K562 (cell line): ENCODE measurements at regions not wholly inside any gene's neighbourhood (a gene's known extent, or its start where the extent isn't known, plus 50 kb on each side); places are given as distances from the start of the nearest gene placed in this dataset.

Source experiments
- CHD2 ChIP-seq: IDR thresholded peaks from 2 replicates; pipeline ENCODE4 v1.6.1; 2011; ENCODE audit warnings: low read depth, low read length
- EP300 ChIP-seq: IDR thresholded peaks from 2 replicates; pipeline ENCODE4 v1.6.1; 2012; ENCODE audit warnings: low read length, improper control_type of control experiment
- ESRRA ChIP-seq: fragments of 450-650 bp; IDR thresholded peaks from 2 replicates; pipeline ENCODE4 v1.6.1; 2014; ENCODE audit warnings: low read depth, mild to moderate bottlenecking, moderate library complexity, borderline replicate concordance
- PHB2 ChIP-seq: fragments of 450-650 bp; IDR thresholded peaks from 2 replicates; pipeline ENCODE4 v1.6.1; 2017; ENCODE audit warnings: low read depth
- POLR2AphosphoS5 ChIP-seq: IDR thresholded peaks from 2 replicates; pipeline ENCODE4 v1.6.1; 2011; ENCODE audit warnings: mild to moderate bottlenecking, low read depth, low read length, moderate library complexity; ENCODE audit not compliant: control insufficient read depth, insufficient read depth
- RBM25 ChIP-seq: fragments of 200-400 bp; formaldehyde crosslinking; IDR thresholded peaks from 2 replicates; pipeline ENCODE4 v1.6.1; 2018; ENCODE audit warnings: low read length, low read depth, moderate library complexity; ENCODE audit not compliant: severe bottlenecking
- SRF ChIP-seq, 2 experiments: fragments of 250-450, 450-650 bp in 1 of 2; sonication (Bioruptor Pico) in 1 of 2; sonication (generic) in 1 of 2; formaldehyde crosslinking; IDR thresholded peaks; 2 replicates each; pipeline versions ENCODE4 v1.5.0 to v1.5.1; 2020 to 2022; ENCODE audit warnings: mild to moderate bottlenecking in 1 of 2, missing genetic modification reagents in 1 of 2
- ZNF23 ChIP-seq: fragments of 250-450 bp; sonication (Bioruptor Pico); IDR thresholded peaks from 2 replicates; pipeline ENCODE4 v1.4.0; 2020; ENCODE audit warnings: mild to moderate bottlenecking
- ZNF707 ChIP-seq: fragments of 250-450 bp; sonication (Bioruptor Pico); conservative IDR thresholded peaks from 2 replicates; pipeline ENCODE4 v1.8.0; 2022; ENCODE audit warnings: inconsistent platforms, mild to moderate bottlenecking, moderate library complexity
- TF ChIP-seq, protein P1 (sequence below): fragments of 150-350 bp; conservative IDR thresholded peaks from 2 replicates; pipeline ENCODE4 v1.6.1; 2014; ENCODE audit warnings: low read length
- TF ChIP-seq, protein P2 (sequence below): fragments of 250-450 bp; sonication (Bioruptor Pico); IDR thresholded peaks from 2 replicates; pipeline ENCODE4 v1.4.0; 2020; ENCODE audit warnings: mild to moderate bottlenecking
- TF ChIP-seq, protein P3 (sequence below), 3 experiments: IDR thresholded peaks in 2 of 3; conservative IDR thresholded peaks in 1 of 3; 2 replicates each; pipeline ENCODE4 v1.5.1; 2011 to 2012; ENCODE audit warnings: low read length in 3 of 3, mild to moderate bottlenecking in 3 of 3, control low read depth in 2 of 3, improper control_type of control experiment in 1 of 3, inconsistent platforms in 1 of 3, low read depth in 1 of 3, mixed read lengths in 1 of 3, moderate library complexity in 1 of 3; ENCODE audit not compliant: insufficient read depth in 2 of 3

DNA sequence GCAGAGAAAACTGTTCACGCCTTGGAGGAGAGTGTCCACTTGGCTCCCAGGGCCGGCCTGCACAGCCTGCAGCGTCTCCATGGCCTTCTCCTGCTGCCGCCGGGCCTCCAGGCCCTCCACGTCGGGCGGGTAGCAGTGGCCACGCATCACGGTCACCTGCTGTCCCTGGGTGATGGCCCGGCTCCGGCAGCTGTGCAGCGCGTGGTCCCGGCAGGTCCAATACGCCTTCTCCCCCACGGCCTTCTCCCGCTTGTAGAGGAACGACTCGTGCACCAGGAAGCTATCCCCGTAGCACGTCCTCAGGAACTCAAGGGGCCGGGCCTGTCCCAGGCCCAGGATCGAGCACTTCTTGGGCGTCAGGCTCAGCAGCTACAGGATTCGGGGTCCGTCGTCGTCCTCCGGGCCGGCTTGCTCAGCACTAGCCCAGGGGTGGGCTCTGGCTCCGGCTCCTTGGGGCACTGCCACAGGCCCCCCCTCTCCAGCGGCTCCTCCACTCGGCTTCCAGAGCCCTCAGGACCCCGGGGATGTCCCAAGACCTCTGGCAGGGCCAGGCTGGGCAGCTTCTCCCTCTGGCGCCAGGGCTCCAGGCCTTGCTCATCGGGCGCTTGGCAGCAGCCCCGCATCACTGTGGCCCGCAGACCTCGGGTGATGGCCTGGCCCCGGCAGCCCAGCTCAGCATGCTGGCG is 83.6 kb upstream of the FXR1 start:
- no peak for TF ChIP-seq EP300
- no peak for TF ChIP-seq SRF (CRISPR knock-in tag; IDR thresholded peaks at IDR 0.05)
- no peak for TF ChIP-seq RBM25
- TF ChIP-seq ZNF23 (CRISPR knock-in tag): no peak
- no peak for TF ChIP-seq ESRRA
- TF ChIP-seq, protein P1, sequence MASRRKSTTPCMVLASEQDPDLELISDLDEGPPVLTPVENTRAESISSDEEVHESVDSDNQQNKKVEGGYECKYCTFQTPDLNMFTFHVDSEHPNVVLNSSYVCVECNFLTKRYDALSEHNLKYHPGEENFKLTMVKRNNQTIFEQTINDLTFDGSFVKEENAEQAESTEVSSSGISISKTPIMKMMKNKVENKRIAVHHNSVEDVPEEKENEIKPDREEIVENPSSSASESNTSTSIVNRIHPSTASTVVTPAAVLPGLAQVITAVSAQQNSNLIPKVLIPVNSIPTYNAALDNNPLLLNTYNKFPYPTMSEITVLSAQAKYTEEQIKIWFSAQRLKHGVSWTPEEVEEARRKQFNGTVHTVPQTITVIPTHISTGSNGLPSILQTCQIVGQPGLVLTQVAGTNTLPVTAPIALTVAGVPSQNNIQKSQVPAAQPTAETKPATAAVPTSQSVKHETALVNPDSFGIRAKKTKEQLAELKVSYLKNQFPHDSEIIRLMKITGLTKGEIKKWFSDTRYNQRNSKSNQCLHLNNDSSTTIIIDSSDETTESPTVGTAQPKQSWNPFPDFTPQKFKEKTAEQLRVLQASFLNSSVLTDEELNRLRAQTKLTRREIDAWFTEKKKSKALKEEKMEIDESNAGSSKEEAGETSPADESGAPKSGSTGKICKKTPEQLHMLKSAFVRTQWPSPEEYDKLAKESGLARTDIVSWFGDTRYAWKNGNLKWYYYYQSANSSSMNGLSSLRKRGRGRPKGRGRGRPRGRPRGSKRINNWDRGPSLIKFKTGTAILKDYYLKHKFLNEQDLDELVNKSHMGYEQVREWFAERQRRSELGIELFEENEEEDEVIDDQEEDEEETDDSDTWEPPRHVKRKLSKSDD: no peak
- no peak for TF ChIP-seq POLR2AphosphoS5
- TF ChIP-seq, protein P2, sequence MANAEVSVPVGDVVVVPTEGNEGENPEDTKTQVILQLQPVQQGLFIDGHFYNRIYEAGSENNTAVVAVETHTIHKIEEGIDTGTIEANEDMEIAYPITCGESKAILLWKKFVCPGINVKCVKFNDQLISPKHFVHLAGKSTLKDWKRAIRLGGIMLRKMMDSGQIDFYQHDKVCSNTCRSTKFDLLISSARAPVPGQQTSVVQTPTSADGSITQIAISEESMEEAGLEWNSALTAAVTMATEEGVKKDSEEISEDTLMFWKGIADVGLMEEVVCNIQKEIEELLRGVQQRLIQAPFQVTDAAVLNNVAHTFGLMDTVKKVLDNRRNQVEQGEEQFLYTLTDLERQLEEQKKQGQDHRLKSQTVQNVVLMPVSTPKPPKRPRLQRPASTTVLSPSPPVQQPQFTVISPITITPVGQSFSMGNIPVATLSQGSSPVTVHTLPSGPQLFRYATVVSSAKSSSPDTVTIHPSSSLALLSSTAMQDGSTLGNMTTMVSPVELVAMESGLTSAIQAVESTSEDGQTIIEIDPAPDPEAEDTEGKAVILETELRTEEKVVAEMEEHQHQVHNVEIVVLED (CRISPR knock-in tag): no peak
- TF ChIP-seq ZNF707 (CRISPR knock-in tag): no peak
- no peak for TF ChIP-seq PHB2
- no peak for TF ChIP-seq CHD2
- TF ChIP-seq, protein P3, sequence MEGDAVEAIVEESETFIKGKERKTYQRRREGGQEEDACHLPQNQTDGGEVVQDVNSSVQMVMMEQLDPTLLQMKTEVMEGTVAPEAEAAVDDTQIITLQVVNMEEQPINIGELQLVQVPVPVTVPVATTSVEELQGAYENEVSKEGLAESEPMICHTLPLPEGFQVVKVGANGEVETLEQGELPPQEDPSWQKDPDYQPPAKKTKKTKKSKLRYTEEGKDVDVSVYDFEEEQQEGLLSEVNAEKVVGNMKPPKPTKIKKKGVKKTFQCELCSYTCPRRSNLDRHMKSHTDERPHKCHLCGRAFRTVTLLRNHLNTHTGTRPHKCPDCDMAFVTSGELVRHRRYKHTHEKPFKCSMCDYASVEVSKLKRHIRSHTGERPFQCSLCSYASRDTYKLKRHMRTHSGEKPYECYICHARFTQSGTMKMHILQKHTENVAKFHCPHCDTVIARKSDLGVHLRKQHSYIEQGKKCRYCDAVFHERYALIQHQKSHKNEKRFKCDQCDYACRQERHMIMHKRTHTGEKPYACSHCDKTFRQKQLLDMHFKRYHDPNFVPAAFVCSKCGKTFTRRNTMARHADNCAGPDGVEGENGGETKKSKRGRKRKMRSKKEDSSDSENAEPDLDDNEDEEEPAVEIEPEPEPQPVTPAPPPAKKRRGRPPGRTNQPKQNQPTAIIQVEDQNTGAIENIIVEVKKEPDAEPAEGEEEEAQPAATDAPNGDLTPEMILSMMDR (IDR thresholded peaks at IDR 0.05 in 2 of 3, conservative IDR thresholded peaks at IDR 0.05 in 1 of 3; ENCODE audit: insufficient read depth in 2 of 3, low read depth in 1 of 3, low read length in 3 of 3): no peak
